Keratinocyte (primary cell): ENCODE measurements at regions not wholly inside any gene's neighbourhood (a gene's known extent, or its start where the extent isn't known, plus 50 kb on each side); places are given as distances from the start of the nearest gene placed in this dataset.

ENCODE experiments used
- DNase-seq: peaks from one replicate; pipeline ENCODE4 v3.0.0-alpha.2; 2011; ENCODE audit warnings: low read depth, missing footprints, low spot score
- FAIRE-seq: peaks from 2 replicates; lab custom pipeline; 2011; peaks lifted over from hg19 to GRCh38; lab: Jason Lieb, UNC
- H2AFZ ChIP-seq: 2 replicates; pipeline ENCODE4 v1.6.0; 2012; ENCODE audit warnings: low read length, control low read depth, inconsistent platforms; ENCODE audit not compliant: control insufficient read depth
- H3K27ac ChIP-seq: 2 replicates; pipeline ENCODE4 v1.5.1; 2011; ENCODE audit warnings: low read length; ENCODE audit not compliant: control insufficient read depth, insufficient read depth
- H3K27me3 ChIP-seq: 3 replicates; pipeline ENCODE4 v1.6.0; 2011; ENCODE audit warnings: low read length; ENCODE audit not compliant: control insufficient read depth, insufficient read depth; ENCODE audit errors: extremely low read depth
- H3K36me3 ChIP-seq, 2 experiments: 2 replicates in 1 of 2; 3 replicates in 1 of 2; pipeline ENCODE4 v1.5.1; 2011; ENCODE audit warnings: low read length in 2 of 2, mild to moderate bottlenecking in 1 of 2; ENCODE audit not compliant: control insufficient read depth in 2 of 2, insufficient read depth in 2 of 2; ENCODE audit errors: extremely low read depth in 1 of 2
- H3K4me1 ChIP-seq: 3 replicates; pipeline ENCODE4 v1.5.1; 2011; ENCODE audit warnings: low read length; ENCODE audit not compliant: control insufficient read depth, insufficient read depth; ENCODE audit errors: extremely low read depth
- H3K4me2 ChIP-seq: 3 replicates; pipeline ENCODE4 v1.6.0; 2011; ENCODE audit warnings: low read depth, low read length; ENCODE audit not compliant: control insufficient read depth, insufficient read depth; ENCODE audit errors: extremely low read depth
- H3K4me3 ChIP-seq, 3 experiments: fragments of 200-600 bp in 1 of 3; sonication (generic) in 1 of 3; 2 replicates in 2 of 3; 3 replicates in 1 of 3; pipeline ENCODE4 v1.5.1; 2011 to 2016; ENCODE audit warnings: low read length in 3 of 3, mild to moderate bottlenecking in 3 of 3, control low read depth in 2 of 3, inconsistent platforms in 1 of 3, low read depth in 1 of 3, mixed read lengths in 1 of 3, mixed run types in 1 of 3, moderate library complexity in 1 of 3; ENCODE audit not compliant: control insufficient read depth in 2 of 3, insufficient read depth in 2 of 3; ENCODE audit errors: extremely low read depth in 1 of 3
- H3K79me2 ChIP-seq: 2 replicates; pipeline ENCODE4 v1.6.0; 2012; ENCODE audit warnings: low read length; ENCODE audit not compliant: control insufficient read depth, insufficient read depth
- H3K9ac ChIP-seq: 3 replicates; pipeline ENCODE4 v1.6.0; 2011; ENCODE audit warnings: low read length; ENCODE audit not compliant: control insufficient read depth, insufficient read depth; ENCODE audit errors: extremely low read depth
- H3K9me1 ChIP-seq: 3 replicates; pipeline ENCODE4 v1.6.0; 2011; ENCODE audit warnings: low read length; ENCODE audit not compliant: control insufficient read depth, insufficient read depth; ENCODE audit errors: extremely low read depth
- H3K9me3 ChIP-seq: 2 replicates; pipeline ENCODE4 v1.5.1; 2012; ENCODE audit warnings: low read depth, low read length; ENCODE audit not compliant: control insufficient read depth
- H4K20me1 ChIP-seq: 3 replicates; pipeline ENCODE4 v1.6.0; 2011; ENCODE audit warnings: low read length; ENCODE audit not compliant: control insufficient read depth, insufficient read depth; ENCODE audit errors: extremely low read depth
- CTCF ChIP-seq, 3 experiments: IDR thresholded peaks in 1 of 3; conservative IDR thresholded peaks in 1 of 3; optimal IDR thresholded peaks in 1 of 3; 2 replicates in 2 of 3; 3 replicates in 1 of 3; pipeline versions ENCODE3 to v1.5.1; 2011; ENCODE audit warnings: low read length in 3 of 3, mild to moderate bottlenecking in 3 of 3, moderate library complexity in 2 of 3, control low read depth in 1 of 3, inconsistent platforms in 1 of 3; ENCODE audit not compliant: insufficient read depth in 2 of 3; ENCODE audit errors: extremely low read depth in 1 of 3
- EZH2 ChIP-seq: IDR thresholded peaks from one replicate; pipeline ENCODE4 v1.6.1; 2012; ENCODE audit warnings: inconsistent platforms, mild to moderate bottlenecking, low read length, moderate library complexity
- dilution Hi-C: fragments of 300-500 bp; cut with MboI; formaldehyde crosslinking; loops from one replicate; pipeline ENCODE4 v1.7.0; 2020; ENCODE audit warnings: low sequenced_read_pairs; ENCODE audit not compliant: extremely low pct_ligation_motif_present

- no peak for DNase-seq
These were observed 505.1 kb upstream of the NRSN1 start for GRCh38 chr6:23620911-23621401.

GRCh38 chr6:23630726-23631635 is 495.0 kb upstream of the NRSN1 start:
- no peak overlapping the region for H3K9ac ChIP-seq
- H3K79me2 ChIP-seq, result no peaks in the 10 kb centered on the region
- dilution Hi-C loops, result no loop called here
- no peak for FAIRE-seq
- TF ChIP-seq CTCF (optimal IDR thresholded peaks at IDR 0.05 in 1 of 3, IDR thresholded peaks at IDR 0.05 in 1 of 3, conservative IDR thresholded peaks at IDR 0.05 in 1 of 3; ENCODE audit: extremely low read depth in 1 of 3, insufficient read depth in 2 of 3, low read length in 3 of 3), result no peak
- no peak for TF ChIP-seq EZH2
- H3K36me3 ChIP-seq, result no peaks in the 10 kb centered on the region
- DNase-seq, result no peak
- no peak overlapping the region for H3K4me3 ChIP-seq
- no peak overlapping the region for H3K27ac ChIP-seq
- no peaks in the 10 kb centered on the region for H3K4me1 ChIP-seq
- H3K27me3 ChIP-seq, result no peaks in the 10 kb centered on the region
- H3K4me2 ChIP-seq, result no peak overlapping the region
- no peak overlapping the region for H2AFZ ChIP-seq
- no peaks in the 10 kb centered on the region for H3K9me1 ChIP-seq
- H3K9me3 ChIP-seq, result no peaks in the 10 kb centered on the region
- H4K20me1 ChIP-seq, result no peaks in the 10 kb centered on the region

More at GRCh38 chr6:23620911-23621401, 505.1 kb upstream of the NRSN1 start:
- Histone ChIP-seq H3K4me3 (no peak overlapping the region), H3K4me1 (no peaks in the 10 kb centered on the region), H3K79me2 (no peaks in the 10 kb centered on the region), H3K9me3 (no peaks in the 10 kb centered on the region), H3K9me1 (no peaks in the 10 kb centered on the region), H4K20me1 (no peaks in the 10 kb centered on the region), H3K27ac (no peak overlapping the region), H3K27me3 (no peaks in the 10 kb centered on the region), H3K4me2 (no peak overlapping the region), H3K36me3 (no peaks in the 10 kb centered on the region), H3K9ac (no peak overlapping the region), H2AFZ (no peak overlapping the region)
- no peak for FAIRE-seq
- dilution Hi-C loops, result no loop called here
- TF ChIP-seq EZH2, result no peak
- no peak for TF ChIP-seq CTCF (optimal IDR thresholded peaks at IDR 0.05 in 1 of 3, IDR thresholded peaks at IDR 0.05 in 1 of 3, conservative IDR thresholded peaks at IDR 0.05 in 1 of 3; ENCODE audit: extremely low read depth in 1 of 3, insufficient read depth in 2 of 3, low read length in 3 of 3)
